IMR-90 (cell line): ENCODE measurements at regions not wholly inside any gene's neighbourhood (a gene's known extent, or its start where the extent isn't known, plus 50 kb on each side); places are given as distances from the start of the nearest gene placed in this dataset.

Source experiments
- NFE2L2 ChIP-seq: fragments of 150-350 bp; IDR thresholded peaks from 2 replicates; pipeline ENCODE4 v1.6.1; 2016; ENCODE audit warnings: low read depth, mild to moderate bottlenecking, low read length
- POLR2A ChIP-seq: IDR thresholded peaks from 2 replicates; pipeline ENCODE4 v1.6.1; 2012; ENCODE audit warnings: mild to moderate bottlenecking, low read depth, low read length
- RAD21 ChIP-seq: IDR thresholded peaks from 2 replicates; pipeline ENCODE4 v1.6.1; 2012; ENCODE audit warnings: low read length, improper control_type of control experiment
- SMC3 ChIP-seq: fragments of 150-350 bp; IDR thresholded peaks from 2 replicates; pipeline ENCODE4 v1.6.1; 2016; ENCODE audit warnings: low read depth, mild to moderate bottlenecking, antibody characterized with exemption, low read length, moderate library complexity
- TF ChIP-seq, protein P1 (sequence below): conservative IDR thresholded peaks from 2 replicates; pipeline ENCODE4 v1.5.1; 2012; ENCODE audit warnings: mild to moderate bottlenecking, low read depth, low read length, improper control_type of control experiment

DNA sequence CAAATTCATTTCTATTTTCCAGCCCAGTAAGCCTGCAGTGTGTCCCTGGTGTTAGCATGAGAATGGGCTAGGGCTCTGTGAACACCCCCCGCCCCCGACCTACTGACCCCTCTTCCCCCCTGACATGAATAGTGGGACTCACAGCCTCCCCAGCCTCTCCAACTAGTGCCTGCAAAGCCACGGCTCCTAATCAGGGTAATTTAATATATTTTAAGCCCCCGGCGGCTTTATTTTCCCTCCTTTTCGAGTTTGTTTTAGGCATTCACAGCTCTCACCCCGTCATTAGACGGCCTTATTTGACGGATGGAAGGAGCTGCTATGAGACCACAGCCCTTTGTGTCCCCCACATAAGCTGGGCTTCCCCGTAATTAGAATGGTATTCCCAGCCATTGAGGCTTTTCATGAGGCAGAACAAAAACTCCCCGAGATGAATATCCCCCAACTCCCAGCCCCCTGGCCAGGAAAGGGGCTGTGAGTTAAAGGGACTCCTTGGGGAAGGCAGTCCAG, 78.3 kb upstream of the POLG start:
- TF ChIP-seq POLR2A = no peak
- TF ChIP-seq, protein P1, sequence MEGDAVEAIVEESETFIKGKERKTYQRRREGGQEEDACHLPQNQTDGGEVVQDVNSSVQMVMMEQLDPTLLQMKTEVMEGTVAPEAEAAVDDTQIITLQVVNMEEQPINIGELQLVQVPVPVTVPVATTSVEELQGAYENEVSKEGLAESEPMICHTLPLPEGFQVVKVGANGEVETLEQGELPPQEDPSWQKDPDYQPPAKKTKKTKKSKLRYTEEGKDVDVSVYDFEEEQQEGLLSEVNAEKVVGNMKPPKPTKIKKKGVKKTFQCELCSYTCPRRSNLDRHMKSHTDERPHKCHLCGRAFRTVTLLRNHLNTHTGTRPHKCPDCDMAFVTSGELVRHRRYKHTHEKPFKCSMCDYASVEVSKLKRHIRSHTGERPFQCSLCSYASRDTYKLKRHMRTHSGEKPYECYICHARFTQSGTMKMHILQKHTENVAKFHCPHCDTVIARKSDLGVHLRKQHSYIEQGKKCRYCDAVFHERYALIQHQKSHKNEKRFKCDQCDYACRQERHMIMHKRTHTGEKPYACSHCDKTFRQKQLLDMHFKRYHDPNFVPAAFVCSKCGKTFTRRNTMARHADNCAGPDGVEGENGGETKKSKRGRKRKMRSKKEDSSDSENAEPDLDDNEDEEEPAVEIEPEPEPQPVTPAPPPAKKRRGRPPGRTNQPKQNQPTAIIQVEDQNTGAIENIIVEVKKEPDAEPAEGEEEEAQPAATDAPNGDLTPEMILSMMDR = no peak
- no peak for TF ChIP-seq RAD21
- no peak for TF ChIP-seq NFE2L2
- TF ChIP-seq SMC3 = no peak
